ENCODE measurements at regions not wholly inside any gene's neighbourhood (a gene's known extent, or its start where the extent isn't known, plus 50 kb on each side); places are given as distances from the start of the nearest gene placed in this dataset.
A peak's percentile ranks its signal among the peaks of the same experiment; 100 is the strongest.
"Not testable (repeated sequence)": the region's sequence is repeated elsewhere in the genome, so short reads cannot be mapped to it uniquely, and the experiment has no call there.

- no peak for DNase-seq
These were observed 178.3 kb upstream of the HSFY2 start for GRCh38 chrY:18951657-18952435.

DNA sequence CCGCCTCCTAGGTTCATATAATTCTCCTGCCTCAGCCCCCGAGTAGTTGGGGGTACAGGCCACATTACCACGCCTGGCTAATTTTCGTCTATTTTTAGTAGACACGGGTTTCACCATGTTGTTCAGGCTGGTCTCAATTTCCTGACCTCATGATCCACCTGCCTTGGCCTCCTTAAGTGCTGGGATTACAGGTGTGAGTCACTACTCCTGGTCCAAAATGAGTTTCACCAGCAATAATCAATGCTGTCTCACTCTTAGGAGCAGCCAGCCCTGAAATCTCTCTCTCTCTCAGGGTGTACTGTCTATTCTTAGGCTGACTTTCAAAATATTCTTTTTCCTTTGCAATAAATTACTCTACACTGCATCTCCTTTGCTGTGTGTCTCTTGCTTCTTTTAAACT lies 177.5 kb upstream of the HSFY2 start:
- DNase-seq = no peak

DNA sequence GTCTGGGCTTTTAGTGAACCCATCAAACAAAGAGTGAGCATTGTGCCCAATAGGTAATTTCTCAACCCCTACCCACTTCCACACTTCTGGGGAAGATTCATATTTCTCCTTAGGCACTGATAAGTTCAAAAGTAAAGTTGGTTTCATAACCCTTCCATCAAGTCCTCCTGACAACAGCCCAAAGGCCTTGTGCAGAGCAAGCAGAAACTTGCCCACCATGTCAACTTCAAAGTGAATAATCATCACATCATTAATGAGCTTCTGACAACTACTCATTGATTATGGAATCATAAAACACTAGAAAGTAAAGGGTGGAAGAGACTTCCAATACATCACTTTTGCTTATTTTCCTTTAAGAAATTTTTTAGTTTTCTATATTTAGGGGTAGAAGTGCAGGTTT lies 163.3 kb upstream of the HSFY2 start:
- DNase-seq = no peak

DNA sequence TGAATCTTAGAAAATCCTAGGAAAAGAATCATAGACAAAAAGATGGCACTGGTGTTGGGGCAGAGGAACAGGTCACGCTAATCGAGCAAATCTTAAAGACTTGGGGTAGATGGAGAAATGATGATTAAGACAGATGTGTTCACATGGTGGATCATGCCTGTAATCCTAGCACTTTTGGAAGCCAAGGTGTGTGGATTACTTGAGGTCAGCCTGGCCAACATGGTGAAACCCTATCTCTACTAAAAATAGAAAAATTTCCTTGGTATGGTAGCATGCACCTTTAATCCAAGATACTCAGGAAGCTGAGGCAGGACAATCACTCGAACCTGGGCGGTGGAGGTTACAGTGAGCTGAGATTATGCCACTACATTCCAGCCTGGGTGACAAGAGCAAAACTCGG lies 145.7 kb upstream of the HSFY2 start:
- no peak for DNase-seq

DNA sequence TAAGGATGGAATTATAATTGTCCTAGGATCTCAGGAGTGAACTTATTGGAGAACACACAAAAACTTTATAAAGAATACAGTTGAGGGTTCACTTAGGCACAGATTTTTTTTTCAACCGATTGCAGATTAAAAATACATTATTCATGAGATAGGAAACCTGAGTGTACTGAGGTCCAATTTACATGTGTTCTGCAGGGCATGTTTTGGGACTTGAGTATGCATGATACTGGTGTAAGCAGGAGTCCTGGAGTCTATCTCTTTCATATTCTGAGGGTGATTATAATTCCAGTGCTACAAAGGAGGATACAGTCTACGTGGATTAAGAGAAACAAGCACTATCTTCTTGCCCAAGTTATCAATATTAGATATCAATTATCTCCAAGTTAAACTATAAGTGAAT lies 139.3 kb upstream of the HSFY2 start:
- DNase-seq = no peak

DNA sequence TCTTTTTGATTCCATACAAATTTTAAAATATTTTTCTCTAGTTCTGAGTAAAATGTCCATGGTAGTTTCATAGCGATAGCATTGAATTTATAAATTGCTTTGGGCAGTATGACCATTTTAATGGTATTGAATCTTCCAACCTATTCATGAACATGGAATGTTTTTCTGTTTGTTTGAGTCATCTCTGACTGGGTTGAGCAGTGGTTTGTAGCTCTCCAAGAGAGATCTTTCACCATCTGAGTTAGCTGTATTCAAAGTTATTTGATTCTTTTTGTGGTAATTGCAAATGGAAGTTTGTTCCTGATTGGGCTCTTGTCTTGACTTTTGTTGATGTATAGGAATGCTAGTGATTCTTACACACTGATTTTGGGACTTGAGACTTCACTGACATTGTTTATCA lies 136.3 kb upstream of the HSFY2 start:
- no peak for DNase-seq

DNA sequence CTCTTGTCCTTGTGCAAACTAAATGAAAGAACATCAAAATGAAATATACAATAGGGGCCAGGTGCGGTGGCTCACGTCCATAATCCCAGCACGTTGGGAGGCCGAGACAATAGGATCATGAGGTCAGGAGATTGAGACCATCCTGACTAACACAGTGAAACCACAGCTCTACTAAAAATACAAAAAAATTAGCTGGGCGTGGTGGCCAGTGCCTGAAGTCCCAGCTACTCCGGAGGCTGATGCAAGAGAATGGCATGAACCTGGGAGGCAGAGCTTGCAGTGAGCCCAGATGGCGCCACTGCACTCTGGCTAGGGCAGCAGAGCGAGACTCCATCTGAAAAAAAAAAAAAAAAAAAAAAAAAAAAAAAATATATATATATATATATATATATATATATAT lies 132.7 kb upstream of the HSFY2 start:
- not testable (repeated sequence) for DNase-seq

- peak in 9 of 58 donors; percentile 0 to 5 (median 0) for DNase-seq
These were observed 130.8 kb upstream of the HSFY2 start for GRCh38 chrY:18904296-18904695.

- no peak for DNase-seq
These were observed 118.5 kb upstream of the HSFY2 start for GRCh38 chrY:18891994-18892393.

- DNase-seq = no peak
These were observed 116.0 kb upstream of the HSFY2 start for GRCh38 chrY:18889548-18889947.

GRCh38 chrY:18884748-18885147 lies 111.2 kb upstream of the HSFY2 start:
- no peak for DNase-seq

GRCh38 chrY:18869145-18869544 lies 95.6 kb upstream of the HSFY2 start:
- DNase-seq = not testable (repeated sequence)

- not testable (repeated sequence) for DNase-seq
These were observed 93.5 kb upstream of the HSFY2 start for GRCh38 chrY:18866887-18867551.

- not testable (repeated sequence) for DNase-seq
These were observed 87.3 kb upstream of the HSFY2 start for GRCh38 chrY:18860856-18861255.

DNA sequence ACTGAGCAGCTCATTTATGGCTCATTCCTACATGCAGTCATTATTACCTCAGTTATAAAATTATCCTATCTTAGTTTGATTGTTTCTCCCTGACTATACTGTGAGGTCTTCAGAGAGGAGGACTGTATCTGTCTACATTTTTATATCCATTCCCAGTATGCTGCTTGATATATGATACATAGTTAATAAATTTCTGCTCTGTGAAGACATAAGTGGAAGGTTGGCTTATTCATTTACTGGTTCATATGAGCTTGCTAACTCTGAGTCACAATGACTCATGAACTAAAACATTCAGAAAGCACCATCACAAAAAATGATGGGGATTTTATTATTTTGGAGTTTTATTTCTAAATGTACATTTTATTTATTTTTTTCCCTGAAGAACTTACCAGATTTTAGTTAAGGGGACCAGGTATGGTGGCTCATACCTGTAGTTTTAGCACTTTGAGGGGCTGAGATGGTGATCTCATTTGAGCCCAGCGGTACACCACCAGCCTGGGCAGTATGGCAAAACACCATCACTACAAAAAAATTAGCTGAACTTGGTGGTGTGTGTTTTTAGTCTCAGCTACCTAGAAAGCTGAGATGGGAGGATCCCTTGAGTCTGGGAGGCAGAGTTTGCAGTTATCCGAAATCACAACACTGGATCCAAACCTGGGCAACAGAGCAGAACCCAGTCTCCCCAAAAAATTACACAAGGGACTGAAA lies 85.1 kb upstream of the HSFY2 start:
- DNase-seq = not testable (repeated sequence)

- DNase-seq = not testable (repeated sequence)
These were observed 81.6 kb upstream of the HSFY2 start for GRCh38 chrY:18855184-18855583.

DNA sequence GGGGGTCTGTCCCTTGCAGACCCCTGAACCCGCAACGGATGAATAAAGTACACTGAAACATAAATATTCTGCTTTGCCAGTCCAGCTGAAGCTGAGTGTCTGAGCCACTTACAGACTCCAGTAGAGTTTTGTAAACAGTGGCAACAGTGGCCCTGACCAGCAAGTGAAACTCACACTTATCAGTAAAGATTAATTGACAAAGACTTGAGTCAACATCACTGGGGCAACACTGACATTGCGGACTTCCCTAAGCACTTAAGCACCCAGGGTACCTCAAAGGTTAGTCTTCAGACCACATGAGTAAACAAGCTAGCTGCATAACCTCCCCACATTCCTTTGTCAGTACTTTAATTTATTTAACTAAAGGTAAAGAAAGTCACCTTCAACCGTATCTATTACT lies 79.8 kb upstream of the HSFY2 start:
- DNase-seq = not testable (repeated sequence)

DNA sequence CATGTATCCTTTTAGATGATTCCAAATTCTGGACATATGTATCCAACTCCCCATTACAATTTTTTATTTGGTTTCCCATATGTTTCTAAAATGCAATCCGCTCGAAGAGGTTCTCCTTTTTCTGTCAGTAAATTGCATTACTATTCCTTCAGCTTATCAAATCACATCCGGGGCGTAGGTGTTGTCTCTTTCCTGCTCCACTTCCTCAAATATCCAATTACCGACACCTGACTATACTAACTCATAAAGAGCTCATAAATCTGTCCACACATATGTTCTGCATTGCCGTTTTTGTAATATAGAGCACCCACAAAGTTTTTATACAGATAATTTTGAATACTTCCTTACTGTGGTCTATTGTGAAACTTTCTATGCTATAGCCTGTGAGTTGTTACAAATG lies 63.1 kb upstream of the HSFY2 start:
- not testable (repeated sequence) for DNase-seq

All from anterior cingulate cortex (tissue), 58 donors.